Mesendoderm (in vitro differentiated cells): ENCODE measurements at regions not wholly inside any gene's neighbourhood (a gene's known extent, or its start where the extent isn't known, plus 50 kb on each side); places are given as distances from the start of the nearest gene placed in this dataset.

Experiments
- DNase-seq: peaks from one replicate; pipeline ENCODE4 v3.0.0; 2013
- H2AK5ac ChIP-seq: 2 replicates; pipeline ENCODE4 v1.6.1; 2013; ENCODE audit warnings: low read length, inconsistent platforms
- H2BK120ac ChIP-seq: 2 replicates; pipeline ENCODE4 v1.6.1; 2013; ENCODE audit warnings: low read depth, mild to moderate bottlenecking, low read length, moderate library complexity, mixed read lengths
- H2BK15ac ChIP-seq: replicated peaks from 2 replicates; pipeline ENCODE4 v1.6.1; 2013; ENCODE audit warnings: low read depth, mild to moderate bottlenecking, moderate library complexity
- H2BK5ac ChIP-seq: 2 replicates; pipeline ENCODE4 v1.6.1; 2013; ENCODE audit warnings: low read length, inconsistent platforms
- H3K18ac ChIP-seq: 2 replicates; pipeline ENCODE4 v1.6.1; 2013; ENCODE audit warnings: mild to moderate bottlenecking, low read length, mixed read lengths
- H3K23ac ChIP-seq: one replicate; pipeline ENCODE4 v1.6.1; 2013; ENCODE audit warnings: low read length
- H3K27ac ChIP-seq: 2 replicates; pipeline ENCODE4 v1.5.1; 2013; ENCODE audit warnings: low read depth, mild to moderate bottlenecking, inconsistent platforms, low read length, moderate library complexity
- H3K27me3 ChIP-seq: 2 replicates; pipeline ENCODE4 v1.6.1; 2013; ENCODE audit warnings: low read length, control low read depth, mild to moderate bottlenecking, inconsistent platforms; ENCODE audit not compliant: insufficient read depth, poor library complexity
- H3K36me3 ChIP-seq: 2 replicates; pipeline ENCODE4 v1.6.1; 2013; ENCODE audit warnings: low read length, inconsistent platforms; ENCODE audit not compliant: control insufficient read depth, insufficient read depth
- H3K4ac ChIP-seq: one replicate; pipeline ENCODE4 v1.6.1; 2013; ENCODE audit warnings: low read depth, mild to moderate bottlenecking, low read length, moderate library complexity
- H3K4me1 ChIP-seq: 2 replicates; pipeline ENCODE4 v1.6.1; 2013; ENCODE audit warnings: low read depth, low read length, inconsistent platforms; ENCODE audit not compliant: control insufficient read depth
- H3K4me2 ChIP-seq: 2 replicates; pipeline ENCODE4 v1.6.1; 2013; ENCODE audit warnings: low read length
- H3K4me3 ChIP-seq: 2 replicates; pipeline ENCODE4 v1.5.1; 2013; ENCODE audit warnings: mild to moderate bottlenecking, low read length
- H3K56ac ChIP-seq: one replicate; pipeline ENCODE4 v1.6.1; 2013; ENCODE audit warnings: low read length
- H3K79me1 ChIP-seq: 2 replicates; pipeline ENCODE4 v1.6.1; 2013; ENCODE audit warnings: low read length, inconsistent platforms
- H3K79me2 ChIP-seq: 2 replicates; pipeline ENCODE4 v1.6.1; 2013; ENCODE audit warnings: mild to moderate bottlenecking, low read length; ENCODE audit not compliant: control insufficient read depth, insufficient read depth
- H3K9ac ChIP-seq: 2 replicates; pipeline ENCODE4 v1.6.1; 2013; ENCODE audit warnings: low read length, inconsistent platforms
- H4K5ac ChIP-seq: one replicate; pipeline ENCODE4 v1.6.1; 2013; ENCODE audit warnings: low read length
- H4K8ac ChIP-seq: one replicate; pipeline ENCODE4 v1.6.1; 2013; ENCODE audit warnings: low read depth, mild to moderate bottlenecking, control low read depth, low read length, moderate library complexity
- WGBS: extraction: QIAGEN DNeasy Blood & Tissue Kit; methylation state at CpG from one replicate; pipeline ENCODE4 v1.1.7; 2013; ENCODE audit warnings: low lambda C conversion rate, missing lambda C conversion rate; ENCODE audit not compliant: insufficient coverage; ENCODE audit errors: extremely low coverage; 5-methylcytosine and 5-hydroxymethylcytosine counted together

GRCh38 chr6:79864421-79864820, 82.9 kb downstream of the ELOVL4 start:
- no peak overlapping the region for H3K4me3 ChIP-seq
- H3K56ac ChIP-seq, result no peak overlapping the region
- H3K79me2 ChIP-seq, result no peaks in the 10 kb centered on the region
- H3K27ac ChIP-seq, result no peak overlapping the region
- no peaks in the 10 kb centered on the region for H3K27me3 ChIP-seq
- H3K23ac ChIP-seq, result no peak overlapping the region
- H4K5ac ChIP-seq, result no peak overlapping the region
- no peak overlapping the region for H2BK5ac ChIP-seq
- no peak overlapping the region for H3K18ac ChIP-seq
- no peak overlapping the region for H2BK15ac ChIP-seq
- H3K79me1 ChIP-seq, result no peaks in the 10 kb centered on the region
- peaks cover 6% of the 10 kb centered on the region for H3K4me1 ChIP-seq
- no peak for DNase-seq
- no peaks in the 10 kb centered on the region for H3K36me3 ChIP-seq
- no peak overlapping the region for H2AK5ac ChIP-seq
- no peak overlapping the region for H3K4ac ChIP-seq
- no peak overlapping the region for H4K8ac ChIP-seq
- no peak overlapping the region for H3K9ac ChIP-seq
- WGBS, result no CpG with 5 or more reads among the region's 3 CpGs
- H3K4me2 ChIP-seq, result no peak overlapping the region
- H2BK120ac ChIP-seq, result no peak overlapping the region

- H3K27ac ChIP-seq, result no peak overlapping the region
- H4K8ac ChIP-seq, result no peak overlapping the region
- no peak overlapping the region for H3K23ac ChIP-seq
- no peak overlapping the region for H2BK15ac ChIP-seq
- H3K4me3 ChIP-seq, result no peak overlapping the region
- H3K36me3 ChIP-seq, result no peaks in the 10 kb centered on the region
- H2BK5ac ChIP-seq, result no peak overlapping the region
- no peak overlapping the region for H3K18ac ChIP-seq
- H4K5ac ChIP-seq, result no peak overlapping the region
- no peaks in the 10 kb centered on the region for H3K79me1 ChIP-seq
- no peak overlapping the region for H2AK5ac ChIP-seq
- H3K56ac ChIP-seq, result no peak overlapping the region
- peaks cover 3% of the 10 kb centered on the region for H3K4me1 ChIP-seq
- H3K27me3 ChIP-seq, result no peaks in the 10 kb centered on the region
- no peaks in the 10 kb centered on the region for H3K79me2 ChIP-seq
- no peak overlapping the region for H3K4ac ChIP-seq
- no peak overlapping the region for H2BK120ac ChIP-seq
- no peak for DNase-seq
- no CpG with 5 or more reads among the region's 1 CpG for WGBS
- no peak overlapping the region for H3K9ac ChIP-seq
- no peak overlapping the region for H3K4me2 ChIP-seq
These were observed 83.4 kb downstream of the ELOVL4 start for GRCh38 chr6:79864001-79864400.

- Histone ChIP-seq H3K18ac (no peak overlapping the region), H3K56ac (no peak overlapping the region), H3K4me1 (peaks cover 3% of the 10 kb centered on the region), H3K79me1 (no peaks in the 10 kb centered on the region), H3K36me3 (no peaks in the 10 kb centered on the region), H3K79me2 (no peaks in the 10 kb centered on the region), H3K9ac (no peak overlapping the region), H3K23ac (no peak overlapping the region), H4K8ac (no peak overlapping the region), H3K27me3 (no peaks in the 10 kb centered on the region), H2BK120ac (no peak overlapping the region), H3K4me3 (no peak overlapping the region), H2BK15ac (no peak overlapping the region), H3K27ac (no peak overlapping the region), H2AK5ac (no peak overlapping the region), H3K4ac (no peak overlapping the region), H3K4me2 (no peak overlapping the region), H4K5ac (no peak overlapping the region), H2BK5ac (no peak overlapping the region)
- DNase-seq, result no peak
- WGBS, result no CpG with 5 or more reads among the region's 1 CpG
These were observed 83.8 kb downstream of the ELOVL4 start for GRCh38 chr6:79863566-79863965.

GRCh38 chr6:79862711-79863110, 84.6 kb downstream of the ELOVL4 start:
- no peak overlapping the region for H3K23ac ChIP-seq
- no peak overlapping the region for H2AK5ac ChIP-seq
- no peaks in the 10 kb centered on the region for H3K27me3 ChIP-seq
- H4K8ac ChIP-seq, result no peak overlapping the region
- H3K36me3 ChIP-seq, result no peaks in the 10 kb centered on the region
- H3K9ac ChIP-seq, result no peak overlapping the region
- H2BK120ac ChIP-seq, result no peak overlapping the region
- DNase-seq, result no peak
- no peak overlapping the region for H3K4ac ChIP-seq
- no peak overlapping the region for H3K4me2 ChIP-seq
- H3K4me3 ChIP-seq, result no peak overlapping the region
- no peak overlapping the region for H2BK15ac ChIP-seq
- no peak overlapping the region for H3K18ac ChIP-seq
- no peak overlapping the region for H2BK5ac ChIP-seq
- H3K79me1 ChIP-seq, result no peaks in the 10 kb centered on the region
- no peaks in the 10 kb centered on the region for H3K79me2 ChIP-seq
- H4K5ac ChIP-seq, result no peak overlapping the region
- H3K56ac ChIP-seq, result no peak overlapping the region
- no peak overlapping the region for H3K27ac ChIP-seq
- H3K4me1 ChIP-seq, result no peaks in the 10 kb centered on the region
- no CpG with 5 or more reads among the region's 1 CpG for WGBS

- Histone ChIP-seq H3K79me2 (no peaks in the 10 kb centered on the region), H3K56ac (no peak overlapping the region), H3K4me3 (no peak overlapping the region), H3K27ac (no peak overlapping the region), H3K27me3 (no peaks in the 10 kb centered on the region), H3K23ac (no peak overlapping the region), H4K5ac (no peak overlapping the region), H2BK15ac (no peak overlapping the region), H3K4me2 (no peak overlapping the region), H4K8ac (no peak overlapping the region), H3K79me1 (no peaks in the 10 kb centered on the region), H3K4me1 (no peaks in the 10 kb centered on the region), H3K36me3 (no peaks in the 10 kb centered on the region), H2AK5ac (no peak overlapping the region), H3K18ac (no peak overlapping the region), H3K9ac (no peak overlapping the region), H2BK120ac (no peak overlapping the region), H3K4ac (no peak overlapping the region), H2BK5ac (no peak overlapping the region)
- no peak for DNase-seq
- WGBS, result no CpG with 5 or more reads among the region's 3 CpGs
These were observed 85.2 kb downstream of the ELOVL4 start for GRCh38 chr6:79862126-79862525.

GRCh38 chr6:79861023-79861422, 86.3 kb downstream of the ELOVL4 start:
- DNase-seq, result peak; percentile 66
- H4K5ac ChIP-seq, result no peak overlapping the region
- no peak overlapping the region for H3K18ac ChIP-seq
- H3K56ac ChIP-seq, result peak overlapping the region; percentile 7
- H3K23ac ChIP-seq, result no peak overlapping the region
- no peak overlapping the region for H3K4me3 ChIP-seq
- H2BK15ac ChIP-seq, result no peak overlapping the region
- no CpG with 5 or more reads among the region's 7 CpGs for WGBS
- no peak overlapping the region for H2BK5ac ChIP-seq
- H2BK120ac ChIP-seq, result no peak overlapping the region
- H3K4ac ChIP-seq, result no peak overlapping the region
- H3K4me1 ChIP-seq, result no peaks in the 10 kb centered on the region
- no peak overlapping the region for H3K4me2 ChIP-seq
- H3K27ac ChIP-seq, result no peak overlapping the region
- H3K27me3 ChIP-seq, result no peaks in the 10 kb centered on the region
- H4K8ac ChIP-seq, result no peak overlapping the region
- no peak overlapping the region for H3K9ac ChIP-seq
- H3K79me2 ChIP-seq, result no peaks in the 10 kb centered on the region
- no peaks in the 10 kb centered on the region for H3K79me1 ChIP-seq
- no peak overlapping the region for H2AK5ac ChIP-seq
- H3K36me3 ChIP-seq, result no peaks in the 10 kb centered on the region
